G401.6 (cell line): ENCODE measurements at regions not wholly inside any gene's neighbourhood (a gene's known extent, or its start where the extent isn't known, plus 50 kb on each side); places are given as distances from the start of the nearest gene placed in this dataset.

Experiments used
- FAIRE-seq: peaks from 2 replicates; lab custom pipeline; 2012; peaks lifted over from hg19 to GRCh38; lab: Jason Lieb, UNC

- FAIRE-seq, result no peak
Observed at GRCh38 chr13:108156749-108157148, 58.6 kb downstream of the LIG4 start.

- FAIRE-seq, result peak; percentile 88
Observed at GRCh38 chr13:108155185-108156106, 59.9 kb downstream of the LIG4 start.

- FAIRE-seq, result no peak
Observed at GRCh38 chr13:108154421-108154858, 60.9 kb downstream of the LIG4 start.

GRCh38 chr13:108146642-108147041, 68.7 kb downstream of the LIG4 start:
- no peak for FAIRE-seq

- FAIRE-seq, result no peak
Observed at GRCh38 chr13:108142702-108143436, 72.5 kb downstream of the LIG4 start.

- no peak for FAIRE-seq
Observed at GRCh38 chr13:108137176-108137575, 78.2 kb downstream of the LIG4 start.

- no peak for FAIRE-seq
Observed at GRCh38 chr13:108127406-108127805, 87.9 kb downstream of the LIG4 start.

- FAIRE-seq, result no peak
Observed at GRCh38 chr13:108126056-108126455, 89.3 kb downstream of the LIG4 start.

- no peak for FAIRE-seq
Observed at GRCh38 chr13:108121406-108121805, 93.9 kb downstream of the LIG4 start.

- no peak for FAIRE-seq
Observed at GRCh38 chr13:108120856-108121255, 94.5 kb downstream of the LIG4 start.

GRCh38 chr13:108120302-108120701, 95.0 kb downstream of the LIG4 start:
- no peak for FAIRE-seq

- no peak for FAIRE-seq
Observed at GRCh38 chr13:108115738-108116137, 99.6 kb downstream of the LIG4 start.

- FAIRE-seq, result no peak
Observed at GRCh38 chr13:108113407-108113806, 101.9 kb downstream of the LIG4 start.

- FAIRE-seq, result no peak
Observed at GRCh38 chr13:108104736-108105135, 110.6 kb downstream of the LIG4 start.

GRCh38 chr13:108102771-108103170, 112.6 kb downstream of the LIG4 start:
- no peak for FAIRE-seq

GRCh38 chr13:108096301-108096915, 118.9 kb downstream of the LIG4 start:
- FAIRE-seq, result no peak

GRCh38 chr13:108095036-108095435, 120.3 kb downstream of the LIG4 start:
- no peak for FAIRE-seq

- FAIRE-seq, result no peak
Observed at GRCh38 chr13:108093616-108094015, 121.7 kb downstream of the LIG4 start.

GRCh38 chr13:108087810-108088209, 127.5 kb downstream of the LIG4 start:
- no peak for FAIRE-seq

GRCh38 chr13:108086678-108087077, 128.7 kb downstream of the LIG4 start:
- no peak for FAIRE-seq

- FAIRE-seq, result no peak
Observed at GRCh38 chr13:108084840-108085239, 130.5 kb downstream of the LIG4 start.

GRCh38 chr13:108083056-108083455, 132.3 kb downstream of the LIG4 start:
- FAIRE-seq, result no peak

- FAIRE-seq, result no peak
Observed at GRCh38 chr13:108082481-108082880, 132.9 kb downstream of the LIG4 start.
